CD4-positive, alpha-beta T cell treated with Interleukin-15 for 4 hours (primary cell): ENCODE measurements at regions not wholly inside any gene's neighbourhood (a gene's known extent, or its start where the extent isn't known, plus 50 kb on each side); places are given as distances from the start of the nearest gene placed in this dataset.

Source experiments
- DNase-seq: peaks from one replicate; pipeline ENCODE4 v3.0.0-alpha.2; 2020; ENCODE audit warnings: low spot score

GRCh38 chr22:47282851-47283250 lies 520.4 kb downstream of the TBC1D22A start:
- DNase-seq, result no peak

- no peak for DNase-seq
Observed at GRCh38 chr22:47282366-47282765, 519.9 kb downstream of the TBC1D22A start.

- DNase-seq, result no peak
Observed at GRCh38 chr22:47281126-47282106, 519.0 kb downstream of the TBC1D22A start.

GRCh38 chr22:47280301-47280700 lies 517.9 kb downstream of the TBC1D22A start:
- no peak for DNase-seq

- no peak for DNase-seq
Observed at GRCh38 chr22:47279746-47280145, 517.3 kb downstream of the TBC1D22A start.

- DNase-seq, result no peak
Observed at GRCh38 chr22:47279337-47279736, 516.9 kb downstream of the TBC1D22A start.

GRCh38 chr22:47278655-47279054 lies 516.2 kb downstream of the TBC1D22A start:
- no peak for DNase-seq

- DNase-seq, result no peak
Observed at GRCh38 chr22:47277531-47277930, 515.1 kb downstream of the TBC1D22A start.

GRCh38 chr22:47276991-47277390 lies 514.5 kb downstream of the TBC1D22A start:
- DNase-seq, result no peak

- DNase-seq, result no peak
Observed at GRCh38 chr22:47276450-47276820, 514.0 kb downstream of the TBC1D22A start.

- no peak for DNase-seq
Observed at GRCh38 chr22:47275605-47276449, 513.4 kb downstream of the TBC1D22A start.

- no peak for DNase-seq
Observed at GRCh38 chr22:47274196-47274595, 511.7 kb downstream of the TBC1D22A start.

- DNase-seq, result no peak
Observed at GRCh38 chr22:47270463-47271135, 508.1 kb downstream of the TBC1D22A start.

- no peak for DNase-seq
Observed at GRCh38 chr22:47269516-47270088, 507.2 kb downstream of the TBC1D22A start.

- no peak for DNase-seq
Observed at GRCh38 chr22:47267513-47268282, 505.2 kb downstream of the TBC1D22A start.

- no peak for DNase-seq
Observed at GRCh38 chr22:47266329-47266728, 503.9 kb downstream of the TBC1D22A start.

GRCh38 chr22:47260551-47260950 lies 498.1 kb downstream of the TBC1D22A start:
- DNase-seq, result no peak

GRCh38 chr22:47259990-47260389 lies 497.5 kb downstream of the TBC1D22A start:
- no peak for DNase-seq

GRCh38 chr22:47259049-47259448 lies 496.6 kb downstream of the TBC1D22A start:
- no peak for DNase-seq

GRCh38 chr22:47257976-47258375 lies 495.5 kb downstream of the TBC1D22A start:
- no peak for DNase-seq

GRCh38 chr22:47257566-47257965 lies 495.1 kb downstream of the TBC1D22A start:
- DNase-seq, result no peak
